ENCODE measurements at regions not wholly inside any gene's neighbourhood (a gene's known extent, or its start where the extent isn't known, plus 50 kb on each side); places are given as distances from the start of the nearest gene placed in this dataset.

- ChIA-PET CTCF (no interaction called here), POLR2A (no interaction called here)
- no peaks in the 10 kb centered on the region for H3K4me1 ChIP-seq (ENCODE audit: control insufficient read depth, insufficient read depth, low read length)
- TF ChIP-seq KLF10 (tag by site-specific recombination; IDR thresholded peaks at IDR 0.05) (no peak), ZNF140 (tag by site-specific recombination; IDR thresholded peaks at IDR 0.05) (no peak), ZBTB1 (tag by site-specific recombination; IDR thresholded peaks at IDR 0.05) (no peak), ZNF549 (tag by site-specific recombination; IDR thresholded peaks at IDR 0.05) (no peak), ZNF155 (tag by site-specific recombination; IDR thresholded peaks at IDR 0.05) (no peak), ZNF777 (tag by site-specific recombination; IDR thresholded peaks at IDR 0.05; ENCODE audit: borderline replicate concordance) (no peak), ZFP37 (tag by site-specific recombination; IDR thresholded peaks at IDR 0.05) (no peak), KLF9 (tag by site-specific recombination; IDR thresholded peaks at IDR 0.05; ENCODE audit: low read depth) (no peak), ZNF133 (tag by site-specific recombination; IDR thresholded peaks at IDR 0.05) (no peak)
- TF ChIP-seq, protein P1, sequence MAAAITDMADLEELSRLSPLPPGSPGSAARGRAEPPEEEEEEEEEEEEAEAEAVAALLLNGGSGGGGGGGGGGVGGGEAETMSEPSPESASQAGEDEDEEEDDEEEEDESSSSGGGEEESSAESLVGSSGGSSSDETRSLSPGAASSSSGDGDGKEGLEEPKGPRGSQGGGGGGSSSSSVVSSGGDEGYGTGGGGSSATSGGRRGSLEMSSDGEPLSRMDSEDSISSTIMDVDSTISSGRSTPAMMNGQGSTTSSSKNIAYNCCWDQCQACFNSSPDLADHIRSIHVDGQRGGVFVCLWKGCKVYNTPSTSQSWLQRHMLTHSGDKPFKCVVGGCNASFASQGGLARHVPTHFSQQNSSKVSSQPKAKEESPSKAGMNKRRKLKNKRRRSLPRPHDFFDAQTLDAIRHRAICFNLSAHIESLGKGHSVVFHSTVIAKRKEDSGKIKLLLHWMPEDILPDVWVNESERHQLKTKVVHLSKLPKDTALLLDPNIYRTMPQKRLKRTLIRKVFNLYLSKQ (tag by site-specific recombination; IDR thresholded peaks at IDR 0.05; ENCODE audit: borderline replicate concordance), result no peak
- H3K4me3 ChIP-seq (ENCODE audit: low read depth, low read length), result no peak overlapping the region
- no peaks in the 10 kb centered on the region for H3K9me3 ChIP-seq (ENCODE audit: control insufficient read depth, insufficient read depth, low read depth, low read length)
- no peaks in the 10 kb centered on the region for H3K36me3 ChIP-seq (ENCODE audit: control insufficient read depth in 2 of 2, insufficient read depth in 1 of 2, low read length in 2 of 2)
- H3K27ac ChIP-seq (ENCODE audit: extremely low read depth, low read depth, low read length), result no peak overlapping the region
Measured at GRCh38 chr5:5967944-5968343, 410.4 kb downstream of the MED10 start.

DNA sequence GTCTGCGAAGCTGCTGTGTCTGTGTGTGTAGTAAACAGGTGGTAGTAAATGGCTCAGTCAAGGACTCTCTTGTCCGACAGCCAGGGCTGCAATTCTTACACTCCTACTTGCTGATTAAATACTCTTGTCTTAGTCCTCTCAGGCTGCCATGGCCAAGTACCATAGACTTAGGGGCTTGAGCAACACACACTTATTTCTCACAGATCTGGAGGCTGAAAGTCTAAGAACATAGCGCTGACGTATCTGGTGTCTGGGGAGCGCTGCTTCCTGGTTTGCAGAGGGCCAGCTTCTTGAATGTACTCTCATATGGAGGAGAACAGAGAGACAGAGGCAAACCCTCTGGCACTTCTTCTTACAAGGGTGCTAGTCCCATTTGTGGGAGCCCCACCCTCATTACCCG is 411.0 kb downstream of the MED10 start:
- H3K9me3 ChIP-seq (ENCODE audit: control insufficient read depth, insufficient read depth, low read depth, low read length), result no peaks in the 10 kb centered on the region
- POLR2A ChIA-PET, result no interaction called here

GRCh38 chr5:5965132-5965531 is 413.2 kb downstream of the MED10 start:
- no peak overlapping the region for H3K27ac ChIP-seq (ENCODE audit: extremely low read depth, low read depth, low read length)
- POLR2A ChIA-PET, result no interaction called here
- TF ChIP-seq ZNF121 (tag by site-specific recombination; IDR thresholded peaks at IDR 0.05), result no peak
- no peak for TF ChIP-seq ZNF560 (tag by site-specific recombination; IDR thresholded peaks at IDR 0.05; ENCODE audit: borderline replicate concordance)
- CTCF ChIA-PET, result no interaction called here
- no peaks in the 10 kb centered on the region for H3K9me3 ChIP-seq (ENCODE audit: control insufficient read depth, insufficient read depth, low read depth, low read length)
- H3K36me3 ChIP-seq (ENCODE audit: control insufficient read depth in 2 of 2, insufficient read depth in 1 of 2, low read length in 2 of 2), result no peaks in the 10 kb centered on the region
- H3K4me3 ChIP-seq (ENCODE audit: low read depth, low read length), result no peak overlapping the region
- H3K4me1 ChIP-seq (ENCODE audit: control insufficient read depth, insufficient read depth, low read length), result no peaks in the 10 kb centered on the region

More for the DNA sequence above, 411.0 kb downstream of the MED10 start:
- CTCF ChIA-PET, result no interaction called here
- TF ChIP-seq ZNF544 (tag by site-specific recombination; IDR thresholded peaks at IDR 0.05), result no peak
- no peak overlapping the region for H3K4me3 ChIP-seq (ENCODE audit: low read depth, low read length)
- no peaks in the 10 kb centered on the region for H3K4me1 ChIP-seq (ENCODE audit: control insufficient read depth, insufficient read depth, low read length)
- H3K36me3 ChIP-seq (ENCODE audit: control insufficient read depth in 2 of 2, insufficient read depth in 1 of 2, low read length in 2 of 2), result no peaks in the 10 kb centered on the region
- no peak overlapping the region for H3K27ac ChIP-seq (ENCODE audit: extremely low read depth, low read depth, low read length)

DNA sequence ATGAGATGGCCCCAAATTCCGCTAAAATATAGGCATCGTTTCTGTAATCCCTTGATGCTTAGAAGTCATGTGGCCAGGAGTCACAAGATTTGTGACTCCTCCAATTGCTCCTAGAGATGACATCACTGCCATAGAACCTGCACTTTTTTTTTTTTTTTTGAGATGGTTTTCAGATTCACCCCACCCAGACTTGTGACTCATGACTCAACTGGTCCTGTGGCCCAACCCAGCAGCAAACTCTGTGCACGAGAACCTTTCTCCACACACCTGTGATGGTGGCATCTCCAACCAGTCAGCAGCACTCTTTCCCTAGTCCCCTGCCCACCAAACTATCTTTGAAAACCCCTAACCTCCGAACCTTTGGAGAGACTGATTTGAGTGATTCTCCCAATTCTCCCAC is 414.0 kb downstream of the MED10 start:
- CTCF ChIA-PET, result no interaction called here
- no peak overlapping the region for H3K4me3 ChIP-seq (ENCODE audit: low read depth, low read length)
- no peak overlapping the region for H3K27ac ChIP-seq (ENCODE audit: extremely low read depth, low read depth, low read length)
- H3K9me3 ChIP-seq (ENCODE audit: control insufficient read depth, insufficient read depth, low read depth, low read length), result no peaks in the 10 kb centered on the region
- H3K4me1 ChIP-seq (ENCODE audit: control insufficient read depth, insufficient read depth, low read length), result no peaks in the 10 kb centered on the region
- POLR2A ChIA-PET, result no interaction called here
- no peaks in the 10 kb centered on the region for H3K36me3 ChIP-seq (ENCODE audit: control insufficient read depth in 2 of 2, insufficient read depth in 1 of 2, low read length in 2 of 2)
- no peak for TF ChIP-seq ZNF133 (tag by site-specific recombination; IDR thresholded peaks at IDR 0.05)
- no peak for TF ChIP-seq ZNF521 (tag by site-specific recombination; IDR thresholded peaks at IDR 0.05)
- TF ChIP-seq, protein P2, sequence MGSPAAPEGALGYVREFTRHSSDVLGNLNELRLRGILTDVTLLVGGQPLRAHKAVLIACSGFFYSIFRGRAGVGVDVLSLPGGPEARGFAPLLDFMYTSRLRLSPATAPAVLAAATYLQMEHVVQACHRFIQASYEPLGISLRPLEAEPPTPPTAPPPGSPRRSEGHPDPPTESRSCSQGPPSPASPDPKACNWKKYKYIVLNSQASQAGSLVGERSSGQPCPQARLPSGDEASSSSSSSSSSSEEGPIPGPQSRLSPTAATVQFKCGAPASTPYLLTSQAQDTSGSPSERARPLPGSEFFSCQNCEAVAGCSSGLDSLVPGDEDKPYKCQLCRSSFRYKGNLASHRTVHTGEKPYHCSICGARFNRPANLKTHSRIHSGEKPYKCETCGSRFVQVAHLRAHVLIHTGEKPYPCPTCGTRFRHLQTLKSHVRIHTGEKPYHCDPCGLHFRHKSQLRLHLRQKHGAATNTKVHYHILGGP (tag by site-specific recombination; IDR thresholded peaks at IDR 0.05), result no peak
- no peak for TF ChIP-seq ZNF398 (tag by site-specific recombination; IDR thresholded peaks at IDR 0.05)
- no peak for TF ChIP-seq TCF7L2 (IDR thresholded peaks at IDR 0.05; ENCODE audit: borderline replicate concordance, low read depth, low read length)
- TF ChIP-seq SALL2 (tag by site-specific recombination; IDR thresholded peaks at IDR 0.05; ENCODE audit: borderline replicate concordance), result no peak
- TF ChIP-seq ZNF16 (tag by site-specific recombination; IDR thresholded peaks at IDR 0.05; ENCODE audit: low read depth), result no peak
- no peak for TF ChIP-seq HOXD13 (CRISPR knock-in tag; IDR thresholded peaks at IDR 0.05; ENCODE audit: borderline replicate concordance)
- TF ChIP-seq ZNF2 (tag by site-specific recombination; IDR thresholded peaks at IDR 0.05), result no peak
- no peak for TF ChIP-seq KLF9 (tag by site-specific recombination; IDR thresholded peaks at IDR 0.05; ENCODE audit: low read depth)
- TF ChIP-seq CTCF (tag by site-specific recombination; IDR thresholded peaks at IDR 0.05), result no peak
